AG04449 (cell line): ENCODE measurements at regions not wholly inside any gene's neighbourhood (a gene's known extent, or its start where the extent isn't known, plus 50 kb on each side); places are given as distances from the start of the nearest gene placed in this dataset.

Experiments
- CTCF ChIA-PET: fragments of 350-600 bp; formaldehyde crosslinking; extraction: SDS; loops from one replicate; lab custom pipeline; 2021; ENCODE audit warnings: antibody characterized with exemption; lab: Yijun Ruan, JAX
- POLR2A ChIA-PET: fragments of 400-600, 350-600 bp; formaldehyde crosslinking; extraction: SDS; loops from one replicate; lab custom pipeline; 2020; ENCODE audit warnings: antibody characterized with exemption, inconsistent platforms; lab: Yijun Ruan, JAX
- DNase-seq: peaks from one replicate; pipeline ENCODE4 v3.0.0-alpha.2; 2010; ENCODE audit warnings: low read depth, low spot score
- H3K4me3 ChIP-seq: 2 replicates; pipeline ENCODE4 v1.5.1; 2011; ENCODE audit warnings: low read depth, mild to moderate bottlenecking, control low read depth, low read length
- TF ChIP-seq, protein P1 (sequence below): IDR thresholded peaks from one replicate; pipeline ENCODE4 v1.5.1; 2011; ENCODE audit warnings: mild to moderate bottlenecking, moderate library complexity, low read length, control low read depth, inconsistent platforms; ENCODE audit not compliant: insufficient read depth; ENCODE audit errors: missing control alignments

DNA sequence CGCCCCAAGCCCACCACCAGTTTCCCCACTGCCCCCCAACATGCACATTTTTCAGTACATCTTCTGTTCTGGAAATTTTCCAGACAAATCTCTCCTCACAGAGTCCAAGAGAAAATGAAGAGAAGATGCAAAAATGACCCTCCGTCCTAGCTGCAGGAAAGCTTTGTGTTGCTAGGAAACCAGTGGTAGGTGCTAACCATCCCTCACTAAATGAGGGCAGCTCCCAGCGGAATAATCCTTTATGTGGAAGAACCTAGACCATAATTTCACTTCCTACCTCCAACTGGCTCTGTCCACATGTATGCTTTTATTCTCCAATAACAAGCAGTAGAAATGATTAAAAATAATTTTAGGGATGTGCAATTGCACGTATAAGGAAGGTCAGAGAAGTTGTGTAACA is 311.9 kb upstream of the EPHA4 start:
- TF ChIP-seq, protein P1, sequence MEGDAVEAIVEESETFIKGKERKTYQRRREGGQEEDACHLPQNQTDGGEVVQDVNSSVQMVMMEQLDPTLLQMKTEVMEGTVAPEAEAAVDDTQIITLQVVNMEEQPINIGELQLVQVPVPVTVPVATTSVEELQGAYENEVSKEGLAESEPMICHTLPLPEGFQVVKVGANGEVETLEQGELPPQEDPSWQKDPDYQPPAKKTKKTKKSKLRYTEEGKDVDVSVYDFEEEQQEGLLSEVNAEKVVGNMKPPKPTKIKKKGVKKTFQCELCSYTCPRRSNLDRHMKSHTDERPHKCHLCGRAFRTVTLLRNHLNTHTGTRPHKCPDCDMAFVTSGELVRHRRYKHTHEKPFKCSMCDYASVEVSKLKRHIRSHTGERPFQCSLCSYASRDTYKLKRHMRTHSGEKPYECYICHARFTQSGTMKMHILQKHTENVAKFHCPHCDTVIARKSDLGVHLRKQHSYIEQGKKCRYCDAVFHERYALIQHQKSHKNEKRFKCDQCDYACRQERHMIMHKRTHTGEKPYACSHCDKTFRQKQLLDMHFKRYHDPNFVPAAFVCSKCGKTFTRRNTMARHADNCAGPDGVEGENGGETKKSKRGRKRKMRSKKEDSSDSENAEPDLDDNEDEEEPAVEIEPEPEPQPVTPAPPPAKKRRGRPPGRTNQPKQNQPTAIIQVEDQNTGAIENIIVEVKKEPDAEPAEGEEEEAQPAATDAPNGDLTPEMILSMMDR = no peak
- H3K4me3 ChIP-seq = no peak overlapping the region
- ChIA-PET POLR2A (no interaction called here), CTCF (no interaction called here)
- no peak for DNase-seq

DNA sequence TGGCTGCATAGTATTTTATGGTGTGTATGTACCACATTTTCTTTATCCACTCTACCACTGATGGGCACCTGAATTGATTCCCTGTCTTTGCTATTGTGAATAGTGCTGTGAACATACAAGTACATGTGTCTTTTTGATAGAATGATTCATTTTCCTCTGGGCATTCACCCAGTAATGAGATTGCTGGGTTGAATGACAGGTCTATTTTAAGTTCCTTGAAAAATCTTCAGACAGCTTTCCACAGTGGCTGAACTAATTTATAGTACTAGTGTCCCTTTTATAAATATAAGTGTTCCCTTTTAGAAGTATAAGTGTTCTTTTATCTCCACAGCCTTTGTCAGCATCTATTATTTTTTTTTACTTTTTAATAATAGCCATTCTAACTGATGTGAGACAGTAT is 303.9 kb upstream of the EPHA4 start:
- no peak overlapping the region for H3K4me3 ChIP-seq
- DNase-seq = no peak
- TF ChIP-seq, protein P1 = no peak
- ChIA-PET CTCF (no interaction called here), POLR2A (no interaction called here)

DNA sequence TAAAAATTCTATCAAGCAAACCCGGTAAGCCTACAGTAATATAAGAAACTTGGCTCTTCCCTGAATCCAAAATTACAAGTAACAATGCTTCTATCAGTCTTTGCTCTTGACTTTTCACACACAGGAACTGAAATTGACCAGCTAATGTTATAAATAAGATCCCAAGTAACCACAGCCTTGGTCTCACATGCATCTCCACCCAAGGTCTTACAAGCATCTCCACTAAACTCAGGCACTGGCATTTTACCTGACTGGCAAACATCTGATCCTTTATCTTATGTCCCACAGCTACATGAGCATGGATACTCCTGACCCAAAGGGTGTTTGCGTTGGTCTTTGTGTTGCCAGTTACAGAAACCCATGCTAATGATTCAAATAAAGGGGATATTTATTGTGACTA is 302.3 kb upstream of the EPHA4 start:
- TF ChIP-seq, protein P1 = no peak
- DNase-seq = no peak
- POLR2A ChIA-PET = no interaction called here
- CTCF ChIA-PET = no interaction called here
- H3K4me3 ChIP-seq = no peak overlapping the region

DNA sequence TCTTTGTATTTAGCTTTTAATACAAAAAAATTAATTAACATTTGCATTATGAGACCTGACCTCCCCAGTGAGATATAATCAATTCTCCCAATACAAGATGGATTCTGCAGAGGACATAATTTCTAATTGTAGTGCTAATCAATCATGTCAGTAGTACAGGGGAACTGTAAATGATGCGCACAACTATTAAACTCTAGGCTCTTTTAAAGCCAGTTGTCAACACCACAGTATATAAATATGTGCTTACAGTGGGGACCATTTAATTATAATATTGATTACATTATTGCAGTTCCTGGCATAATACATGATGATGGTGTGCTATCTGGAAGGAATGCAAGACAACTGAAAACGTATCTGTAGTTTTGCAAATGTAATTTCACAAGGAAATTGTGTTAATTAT is 285.6 kb upstream of the EPHA4 start:
- H3K4me3 ChIP-seq = no peak overlapping the region
- CTCF ChIA-PET = no interaction called here
- DNase-seq = no peak
- POLR2A ChIA-PET = no interaction called here
- TF ChIP-seq, protein P1 = no peak

DNA sequence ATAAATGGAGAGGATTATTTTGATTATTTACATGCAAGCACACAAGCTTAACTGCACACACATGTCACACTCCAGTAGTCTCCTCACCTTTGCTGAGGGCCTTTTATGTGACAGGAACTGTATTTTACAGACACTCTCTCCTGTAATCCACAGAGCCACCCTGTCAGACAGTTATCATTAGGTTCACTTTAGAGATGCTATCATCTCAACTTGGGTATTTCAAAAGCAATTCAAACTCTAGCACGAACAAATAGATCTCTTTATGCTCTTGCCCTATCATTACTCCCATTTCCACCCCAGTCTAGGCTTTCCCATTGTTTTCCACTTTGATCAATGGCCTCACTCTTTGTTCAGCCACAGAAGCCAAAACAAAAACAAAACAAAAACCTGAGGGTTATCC is 281.2 kb upstream of the EPHA4 start:
- ChIA-PET CTCF (no interaction called here), POLR2A (no interaction called here)
- TF ChIP-seq, protein P1 = no peak
- H3K4me3 ChIP-seq = no peak overlapping the region
- no peak for DNase-seq

DNA sequence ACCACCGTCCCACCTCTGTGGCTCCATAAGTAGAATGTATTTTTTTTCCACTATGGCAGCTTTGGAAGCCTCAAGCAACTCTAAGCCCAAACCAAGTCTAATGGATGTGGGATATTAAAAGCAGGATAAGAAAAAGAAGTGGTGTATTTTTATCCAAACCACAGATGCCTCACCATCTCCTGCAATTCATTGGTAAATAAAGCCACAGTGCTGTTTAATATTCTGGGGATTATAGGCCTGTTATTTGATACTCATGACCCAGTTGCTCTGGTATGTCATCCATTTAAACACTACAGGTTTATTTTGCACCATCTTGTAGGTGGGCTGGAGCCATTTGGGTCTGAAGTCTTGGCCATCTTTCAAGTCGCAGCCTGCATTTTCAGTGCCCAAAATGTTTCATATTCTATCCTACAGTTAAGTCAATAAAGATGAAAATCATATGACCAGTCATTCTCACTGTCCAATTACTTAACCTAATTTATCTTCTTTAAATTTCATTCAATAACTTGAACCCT is 279.5 kb upstream of the EPHA4 start:
- no peak for DNase-seq
- TF ChIP-seq, protein P1 = no peak
- ChIA-PET POLR2A (no interaction called here), CTCF (no interaction called here)
- no peak overlapping the region for H3K4me3 ChIP-seq

DNA sequence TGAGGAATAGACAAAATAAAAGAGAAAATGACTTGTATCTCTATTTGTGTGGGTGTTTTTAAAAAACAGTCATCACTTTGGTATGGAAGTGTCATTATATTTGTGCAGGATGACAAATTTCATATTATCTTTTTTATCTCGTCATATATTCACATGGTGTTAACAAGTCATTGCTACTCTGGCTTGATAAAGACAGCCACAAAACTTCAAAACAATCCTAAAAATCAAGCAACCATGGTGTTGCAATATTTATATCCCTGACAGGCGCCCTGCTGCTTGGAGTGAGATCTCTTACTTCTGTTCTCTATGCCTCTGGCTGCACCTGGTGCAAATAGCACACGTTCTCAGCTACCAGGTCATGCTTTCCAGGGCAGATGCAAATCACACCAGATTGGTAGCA is 278.0 kb upstream of the EPHA4 start:
- TF ChIP-seq, protein P1 = no peak
- no peak for DNase-seq
- CTCF ChIA-PET = no interaction called here
- POLR2A ChIA-PET = no interaction called here
- no peak overlapping the region for H3K4me3 ChIP-seq
